ENCODE measurements at regions not wholly inside any gene's neighbourhood (a gene's known extent, or its start where the extent isn't known, plus 50 kb on each side); places are given as distances from the start of the nearest gene placed in this dataset.

- TF ChIP-seq CTCF (IDR thresholded peaks at IDR 0.05; ENCODE audit: low read length) (no peak), EZH2 (IDR thresholded peaks at IDR 0.05; ENCODE audit: borderline replicate concordance, low read length) (no peak)
Observed at GRCh38 chr20:50273601-50274491, 83.2 kb downstream of the CEBPB start.
